ENCODE measurements at regions not wholly inside any gene's neighbourhood (a gene's known extent, or its start where the extent isn't known, plus 50 kb on each side); places are given as distances from the start of the nearest gene placed in this dataset.
A peak's percentile ranks its signal among the peaks of the same experiment; 100 is the strongest.

DNA sequence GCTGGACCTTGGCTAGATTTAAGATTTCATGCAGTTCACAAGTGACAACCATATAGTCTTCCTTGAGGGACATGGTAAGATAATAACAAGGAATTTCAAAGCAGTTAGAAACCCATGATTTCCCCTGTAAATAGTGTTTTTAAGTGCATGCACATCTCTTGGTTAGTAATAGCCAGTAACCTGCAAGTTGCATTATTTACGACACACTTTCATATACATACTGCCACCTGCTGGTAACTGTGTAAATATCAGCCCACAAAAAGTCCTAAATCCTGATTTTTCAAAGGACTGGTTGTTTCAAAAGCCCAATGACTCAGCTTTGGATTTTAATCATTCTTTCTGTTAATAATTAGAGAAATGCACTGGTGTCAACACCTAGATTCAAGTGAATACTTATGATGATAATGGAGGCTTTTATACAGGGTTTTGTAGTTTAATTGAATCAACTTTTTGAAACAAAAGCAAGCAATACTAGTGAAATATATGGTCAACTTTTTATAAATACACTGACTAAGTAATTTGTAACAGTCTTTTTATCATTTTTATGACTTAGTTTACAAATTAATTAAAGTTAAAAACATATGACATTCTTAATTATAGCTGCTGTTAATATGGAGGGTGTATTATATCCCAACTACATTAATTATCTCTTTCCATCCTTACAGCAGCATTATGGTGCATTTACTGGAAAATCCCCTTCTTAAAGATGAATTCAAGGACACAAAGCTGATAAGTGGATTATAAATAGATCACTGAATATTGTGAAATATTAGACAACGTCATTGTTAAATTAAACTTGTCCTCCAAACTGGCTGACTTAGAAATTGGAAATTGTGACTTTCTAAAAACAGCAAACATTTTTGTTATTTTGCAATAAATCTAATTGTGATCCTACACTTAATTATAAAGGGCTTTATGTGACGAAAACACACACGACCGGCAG lies 367.7 kb upstream of the SEMA3D start:
- 64% methylated on average over 5 of the region's 5 CpGs for WGBS
- Histone ChIP-seq H3K9me3 (ENCODE audit: control insufficient read depth in 4 of 4, low read length in 3 of 4) (no peaks in the 10 kb centered on the region), H3K27me3 (ENCODE audit: control insufficient read depth in 4 of 4, insufficient read depth in 4 of 4, low read length in 3 of 4) (no peaks in the 10 kb centered on the region), H3K9ac (ENCODE audit: low read depth in 1 of 2, low read length in 2 of 2) (no peak overlapping the region), H3K27ac (ENCODE audit: low read depth in 1 of 2, low read length in 2 of 2) (no peak overlapping the region), H3K4me3 (ENCODE audit: low read depth in 1 of 3, low read length in 3 of 3) (no peak overlapping the region), H3K36me3 (ENCODE audit: control insufficient read depth in 4 of 4, insufficient read depth in 3 of 4, low read depth in 1 of 4, low read length in 3 of 4) (no peaks in the 10 kb centered on the region), H3K4me1 (ENCODE audit: control insufficient read depth in 4 of 4, insufficient read depth in 4 of 4, low read length in 3 of 4) (no peaks in the 10 kb centered on the region)
- TF ChIP-seq NR2F2 (IDR thresholded peaks at IDR 0.05) = no peak
- TF ChIP-seq EGR1 (IDR thresholded peaks at IDR 0.05; ENCODE audit: low read depth in 2 of 2) = no peak
- TF ChIP-seq, protein P1, sequence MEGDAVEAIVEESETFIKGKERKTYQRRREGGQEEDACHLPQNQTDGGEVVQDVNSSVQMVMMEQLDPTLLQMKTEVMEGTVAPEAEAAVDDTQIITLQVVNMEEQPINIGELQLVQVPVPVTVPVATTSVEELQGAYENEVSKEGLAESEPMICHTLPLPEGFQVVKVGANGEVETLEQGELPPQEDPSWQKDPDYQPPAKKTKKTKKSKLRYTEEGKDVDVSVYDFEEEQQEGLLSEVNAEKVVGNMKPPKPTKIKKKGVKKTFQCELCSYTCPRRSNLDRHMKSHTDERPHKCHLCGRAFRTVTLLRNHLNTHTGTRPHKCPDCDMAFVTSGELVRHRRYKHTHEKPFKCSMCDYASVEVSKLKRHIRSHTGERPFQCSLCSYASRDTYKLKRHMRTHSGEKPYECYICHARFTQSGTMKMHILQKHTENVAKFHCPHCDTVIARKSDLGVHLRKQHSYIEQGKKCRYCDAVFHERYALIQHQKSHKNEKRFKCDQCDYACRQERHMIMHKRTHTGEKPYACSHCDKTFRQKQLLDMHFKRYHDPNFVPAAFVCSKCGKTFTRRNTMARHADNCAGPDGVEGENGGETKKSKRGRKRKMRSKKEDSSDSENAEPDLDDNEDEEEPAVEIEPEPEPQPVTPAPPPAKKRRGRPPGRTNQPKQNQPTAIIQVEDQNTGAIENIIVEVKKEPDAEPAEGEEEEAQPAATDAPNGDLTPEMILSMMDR (IDR thresholded peaks at IDR 0.05; ENCODE audit: low read depth, low read length, missing input control) = peak; percentile 80
- TF ChIP-seq RAD21 (IDR thresholded peaks at IDR 0.05) = peak; percentile 86 to 87
- peak in 1 of 2 donors; percentile 6 for TF ChIP-seq HNF4A (conservative IDR thresholded peaks at IDR 0.05)
- TF ChIP-seq, protein P2, sequence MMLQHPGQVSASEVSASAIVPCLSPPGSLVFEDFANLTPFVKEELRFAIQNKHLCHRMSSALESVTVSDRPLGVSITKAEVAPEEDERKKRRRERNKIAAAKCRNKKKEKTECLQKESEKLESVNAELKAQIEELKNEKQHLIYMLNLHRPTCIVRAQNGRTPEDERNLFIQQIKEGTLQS (IDR thresholded peaks at IDR 0.05) = no peak
- TF ChIP-seq FOXA2 (IDR thresholded peaks at IDR 0.05) = peak; percentile 44
- TF ChIP-seq, protein P3, sequence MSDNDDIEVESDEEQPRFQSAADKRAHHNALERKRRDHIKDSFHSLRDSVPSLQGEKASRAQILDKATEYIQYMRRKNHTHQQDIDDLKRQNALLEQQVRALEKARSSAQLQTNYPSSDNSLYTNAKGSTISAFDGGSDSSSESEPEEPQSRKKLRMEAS (IDR thresholded peaks at IDR 0.05) = no peak
- TF ChIP-seq JUND (IDR thresholded peaks at IDR 0.05) = peak; percentile 43 to 45
- TF ChIP-seq, protein P4, sequence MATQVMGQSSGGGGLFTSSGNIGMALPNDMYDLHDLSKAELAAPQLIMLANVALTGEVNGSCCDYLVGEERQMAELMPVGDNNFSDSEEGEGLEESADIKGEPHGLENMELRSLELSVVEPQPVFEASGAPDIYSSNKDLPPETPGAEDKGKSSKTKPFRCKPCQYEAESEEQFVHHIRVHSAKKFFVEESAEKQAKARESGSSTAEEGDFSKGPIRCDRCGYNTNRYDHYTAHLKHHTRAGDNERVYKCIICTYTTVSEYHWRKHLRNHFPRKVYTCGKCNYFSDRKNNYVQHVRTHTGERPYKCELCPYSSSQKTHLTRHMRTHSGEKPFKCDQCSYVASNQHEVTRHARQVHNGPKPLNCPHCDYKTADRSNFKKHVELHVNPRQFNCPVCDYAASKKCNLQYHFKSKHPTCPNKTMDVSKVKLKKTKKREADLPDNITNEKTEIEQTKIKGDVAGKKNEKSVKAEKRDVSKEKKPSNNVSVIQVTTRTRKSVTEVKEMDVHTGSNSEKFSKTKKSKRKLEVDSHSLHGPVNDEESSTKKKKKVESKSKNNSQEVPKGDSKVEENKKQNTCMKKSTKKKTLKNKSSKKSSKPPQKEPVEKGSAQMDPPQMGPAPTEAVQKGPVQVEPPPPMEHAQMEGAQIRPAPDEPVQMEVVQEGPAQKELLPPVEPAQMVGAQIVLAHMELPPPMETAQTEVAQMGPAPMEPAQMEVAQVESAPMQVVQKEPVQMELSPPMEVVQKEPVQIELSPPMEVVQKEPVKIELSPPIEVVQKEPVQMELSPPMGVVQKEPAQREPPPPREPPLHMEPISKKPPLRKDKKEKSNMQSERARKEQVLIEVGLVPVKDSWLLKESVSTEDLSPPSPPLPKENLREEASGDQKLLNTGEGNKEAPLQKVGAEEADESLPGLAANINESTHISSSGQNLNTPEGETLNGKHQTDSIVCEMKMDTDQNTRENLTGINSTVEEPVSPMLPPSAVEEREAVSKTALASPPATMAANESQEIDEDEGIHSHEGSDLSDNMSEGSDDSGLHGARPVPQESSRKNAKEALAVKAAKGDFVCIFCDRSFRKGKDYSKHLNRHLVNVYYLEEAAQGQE (IDR thresholded peaks at IDR 0.05) = no peak
- no peak for DNase-seq (ENCODE audit: low spot score)

DNA sequence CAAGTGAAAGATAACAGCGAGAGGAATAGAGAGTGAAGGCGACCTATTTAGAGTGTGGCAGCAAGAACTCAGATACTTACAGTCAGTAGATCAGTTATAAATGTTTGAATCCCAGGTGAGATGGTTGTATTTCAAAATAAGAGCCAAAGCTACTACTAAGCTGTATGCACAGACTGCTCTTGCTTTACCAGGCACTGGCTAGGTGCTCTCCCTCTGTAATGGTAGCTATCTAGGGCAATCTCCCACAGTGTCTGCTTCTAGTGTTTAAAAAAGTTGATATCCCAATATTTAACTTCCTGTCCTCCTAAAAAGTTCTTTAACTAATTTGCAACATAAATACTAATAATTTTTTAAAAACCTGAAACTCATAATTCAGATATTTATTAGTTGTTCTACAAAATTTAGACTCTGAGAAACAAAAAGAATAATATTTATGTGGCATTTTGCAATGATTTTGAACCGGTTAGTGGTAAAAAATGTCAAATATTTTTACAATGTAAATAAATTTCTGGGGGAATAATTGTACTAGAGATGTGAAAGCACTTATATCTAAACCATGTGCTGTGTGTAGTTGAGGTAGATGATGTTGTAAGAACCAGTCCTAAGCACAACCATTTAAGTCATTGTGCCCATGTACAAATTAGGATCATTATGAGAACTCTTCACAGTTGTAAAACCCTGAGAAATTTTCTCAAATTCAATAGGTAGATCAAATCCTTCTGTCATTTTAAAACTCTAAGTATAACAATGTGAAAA lies 349.3 kb upstream of the SEMA3D start:
- Histone ChIP-seq H3K27me3 (ENCODE audit: control insufficient read depth in 4 of 4, insufficient read depth in 4 of 4, low read length in 3 of 4) (no peaks in the 10 kb centered on the region), H3K9me3 (ENCODE audit: control insufficient read depth in 4 of 4, low read length in 3 of 4) (no peaks in the 10 kb centered on the region), H3K4me3 (ENCODE audit: low read depth in 1 of 3, low read length in 3 of 3) (no peak overlapping the region), H3K9ac (ENCODE audit: low read depth in 1 of 2, low read length in 2 of 2) (no peak overlapping the region), H3K4me1 (ENCODE audit: control insufficient read depth in 4 of 4, insufficient read depth in 4 of 4, low read length in 3 of 4) (no peaks in the 10 kb centered on the region), H3K36me3 (ENCODE audit: control insufficient read depth in 4 of 4, insufficient read depth in 3 of 4, low read depth in 1 of 4, low read length in 3 of 4) (no peaks in the 10 kb centered on the region), H3K27ac (ENCODE audit: low read depth in 1 of 2, low read length in 2 of 2) (no peak overlapping the region)
- no peak for TF ChIP-seq TAF1 (conservative IDR thresholded peaks at IDR 0.05)
- TF ChIP-seq, protein P3 (IDR thresholded peaks at IDR 0.05) = no peak
- no peak for TF ChIP-seq HNF4A (conservative IDR thresholded peaks at IDR 0.05)
- no peak for TF ChIP-seq GABPA (IDR thresholded peaks at IDR 0.05 in 1 of 2, conservative IDR thresholded peaks at IDR 0.05 in 1 of 2)
- TF ChIP-seq, protein P1 (IDR thresholded peaks at IDR 0.05; ENCODE audit: low read depth, low read length, missing input control) = no peak
- no peak for TF ChIP-seq NR2F2 (IDR thresholded peaks at IDR 0.05)
- no peak for TF ChIP-seq SP1 (IDR thresholded peaks at IDR 0.05)
- no peak for TF ChIP-seq YY1 (IDR thresholded peaks at IDR 0.05)
- TF ChIP-seq, protein P2 (IDR thresholded peaks at IDR 0.05) = no peak
- no peak for DNase-seq (ENCODE audit: low spot score)
- WGBS = 85% methylated on average over 3 of the region's 3 CpGs

All from liver (tissue), 8 donors.